CD8-positive, alpha-beta memory T cell (primary cell): ENCODE measurements at regions not wholly inside any gene's neighbourhood (a gene's known extent, or its start where the extent isn't known, plus 50 kb on each side); places are given as distances from the start of the nearest gene placed in this dataset.

Experiments
- CTCF ChIA-PET: fragments of 350-600 bp; sonication (Branson Sonifier 250); formaldehyde crosslinking; loops from one replicate; lab custom pipeline; 2021; ENCODE audit warnings: antibody characterized with exemption; lab: Charles Lee
- POLR2A ChIA-PET: fragments of 350-600 bp; sonication (Branson Sonifier 250); formaldehyde crosslinking; loops from one replicate; lab custom pipeline; 2021; ENCODE audit warnings: antibody characterized with exemption; lab: Charles Lee
- DNase-seq, 5 donors: peaks; one replicate each; pipeline versions ENCODE4 v3.0.0 to v3.0.0-alpha.2; 2020 to 2022; ENCODE audit warnings: mixed read lengths in 1 of 5
- H3K27ac ChIP-seq: one replicate; pipeline ENCODE4 v1.7.0; 2013; ENCODE audit warnings: low read depth, mild to moderate bottlenecking, low read length, moderate library complexity
- H3K27me3 ChIP-seq: 2 replicates; pipeline ENCODE4 v1.7.0; 2013; ENCODE audit warnings: low read length, mild to moderate bottlenecking; ENCODE audit not compliant: insufficient read depth, poor library complexity, severe bottlenecking
- H3K36me3 ChIP-seq: 2 replicates; pipeline ENCODE4 v1.7.0; 2013; ENCODE audit warnings: mild to moderate bottlenecking, low read length, moderate library complexity; ENCODE audit not compliant: insufficient read depth
- H3K4me1 ChIP-seq: 2 replicates; pipeline ENCODE4 v1.7.0; 2013; ENCODE audit warnings: mild to moderate bottlenecking, low read length, moderate library complexity; ENCODE audit not compliant: insufficient read depth
- H3K4me3 ChIP-seq: 2 replicates; pipeline ENCODE4 v1.7.0; 2013; ENCODE audit warnings: mild to moderate bottlenecking, low read length
- H3K9me3 ChIP-seq: 2 replicates; pipeline ENCODE4 v1.7.0; 2013; ENCODE audit warnings: mild to moderate bottlenecking, low read length
- H3K27ac Mint-ChIP-seq, 8 donors: one replicate each; pipeline ENCODE4 v1.8.0; 2020 to 2021; ENCODE audit warnings: mixed read lengths in 8 of 8, mild to moderate bottlenecking in 6 of 8, inconsistent platforms in 3 of 8, moderate library complexity in 3 of 8
- H3K27me3 Mint-ChIP-seq, 2 donors: one replicate each; pipeline ENCODE4 v1.8.0; 2020 to 2021; ENCODE audit warnings: mixed read lengths in 2 of 2, mild to moderate bottlenecking in 1 of 2, moderate library complexity in 1 of 2
- H3K36me3 Mint-ChIP-seq, 3 donors: one replicate each; pipeline ENCODE4 v1.8.0; 2020 to 2021; ENCODE audit warnings: mixed read lengths in 3 of 3, inconsistent platforms in 1 of 3, mild to moderate bottlenecking in 1 of 3
- H3K4me1 Mint-ChIP-seq, 3 donors: one replicate each; pipeline ENCODE4 v1.8.0; 2020 to 2021; ENCODE audit warnings: mixed read lengths in 3 of 3, inconsistent platforms in 1 of 3, mild to moderate bottlenecking in 1 of 3
- H3K4me3 Mint-ChIP-seq, 7 donors: one replicate each; pipeline ENCODE4 v1.8.0; 2020 to 2021; ENCODE audit warnings: mixed read lengths in 7 of 7, mild to moderate bottlenecking in 6 of 7, moderate library complexity in 4 of 7, inconsistent platforms in 2 of 7
- H3K9me3 Mint-ChIP-seq, 5 donors: one replicate each; pipeline ENCODE4 v1.8.0; 2020 to 2022; ENCODE audit warnings: mixed read lengths in 5 of 5, mild to moderate bottlenecking in 3 of 5, moderate library complexity in 2 of 5, inconsistent platforms in 1 of 5

DNA sequence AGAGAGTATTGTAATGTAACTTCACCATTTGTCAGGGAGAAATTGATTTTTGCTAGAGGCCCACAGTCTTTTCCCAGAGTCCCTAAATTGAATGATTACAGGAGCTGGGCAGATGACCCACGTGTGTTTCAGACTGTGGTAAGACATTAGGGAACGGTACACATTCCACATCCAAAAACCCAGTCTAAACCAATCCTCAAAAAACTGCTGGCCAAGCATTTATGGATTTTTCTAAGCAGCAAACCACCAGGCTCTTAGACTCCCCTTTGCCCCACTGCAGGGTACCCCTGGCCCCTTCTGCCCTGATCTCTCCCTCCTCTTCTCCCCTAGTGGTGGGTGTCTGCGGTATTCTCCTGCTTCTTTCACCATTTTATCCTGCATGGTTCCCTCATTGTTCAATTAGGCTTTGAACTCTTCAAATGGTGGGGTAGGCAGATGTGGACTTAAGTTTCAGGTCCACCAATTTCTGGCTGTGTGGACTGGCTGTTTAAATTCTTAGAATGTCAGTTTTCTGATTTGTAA is 135.5 kb upstream of the SORCS3 start:
- Mint-ChIP-seq H3K4me1 (no peaks in the 10 kb centered on the region), H3K36me3 (no peaks in the 10 kb centered on the region), H3K9me3 (no peaks in the 10 kb centered on the region), H3K4me3 (no peak overlapping the region), H3K27me3 (peaks cover 12 to 44% of the 10 kb centered on the region in 2 donors), H3K27ac (no peak overlapping the region)
- Histone ChIP-seq H3K4me3 (no peak overlapping the region), H3K4me1 (no peaks in the 10 kb centered on the region), H3K27ac (no peak overlapping the region), H3K9me3 (no peaks in the 10 kb centered on the region), H3K27me3 (peaks cover 4% of the 10 kb centered on the region), H3K36me3 (no peaks in the 10 kb centered on the region)
- ChIA-PET CTCF (no interaction called here), POLR2A (no interaction called here)
- no peak for DNase-seq

DNA sequence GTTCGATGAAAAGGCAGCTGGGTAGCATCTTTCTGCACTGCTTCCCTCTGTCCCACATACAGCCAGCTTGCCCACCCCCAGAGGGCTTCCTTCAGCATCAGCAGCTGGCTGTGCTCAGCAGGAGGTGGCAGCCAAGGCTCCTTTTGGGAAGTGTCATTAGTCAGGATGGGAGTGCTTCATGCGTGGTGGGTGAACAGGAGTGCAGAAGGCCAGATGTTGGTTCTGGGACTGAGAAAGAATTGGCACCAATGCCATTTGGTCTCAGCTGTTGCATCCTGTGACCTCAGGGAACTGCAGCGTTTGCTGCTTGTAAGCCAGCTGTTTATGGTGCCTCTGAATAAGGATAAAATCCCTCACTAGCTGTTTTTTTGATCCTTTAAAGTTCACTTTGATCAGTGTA is 131.1 kb upstream of the SORCS3 start:
- DNase-seq = no peak
- Histone ChIP-seq H3K9me3 (no peaks in the 10 kb centered on the region), H3K4me3 (no peak overlapping the region), H3K27ac (no peak overlapping the region), H3K27me3 (no peaks in the 10 kb centered on the region), H3K4me1 (no peaks in the 10 kb centered on the region), H3K36me3 (no peaks in the 10 kb centered on the region)
- POLR2A ChIA-PET = no interaction called here
- CTCF ChIA-PET = no interaction called here
- no peak overlapping the region for H3K27ac Mint-ChIP-seq
- H3K27me3 Mint-ChIP-seq = peaks cover 13 to 25% of the 10 kb centered on the region in 2 donors
- no peaks in the 10 kb centered on the region for H3K36me3 Mint-ChIP-seq
- no peak overlapping the region for H3K4me3 Mint-ChIP-seq
- no peaks in the 10 kb centered on the region for H3K9me3 Mint-ChIP-seq
- no peaks in the 10 kb centered on the region for H3K4me1 Mint-ChIP-seq

DNA sequence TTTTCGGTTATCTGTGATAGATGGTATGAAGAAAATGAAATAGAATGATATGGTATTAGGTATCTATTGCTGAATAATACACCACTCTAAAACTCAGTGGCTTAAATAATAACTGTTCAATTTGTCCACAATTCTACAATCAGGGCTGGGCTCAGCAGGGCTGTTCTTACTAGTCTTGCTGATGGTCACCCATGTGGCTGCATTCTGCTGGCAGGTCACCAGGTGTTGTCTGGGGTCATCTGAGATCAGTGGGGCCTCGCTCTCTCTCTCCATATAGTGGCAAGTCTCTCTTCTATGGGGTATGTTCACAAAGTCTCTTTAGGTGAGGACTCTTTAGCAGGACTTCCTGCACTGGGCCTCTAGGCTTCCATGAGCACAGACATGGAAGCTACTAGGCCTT is 130.4 kb upstream of the SORCS3 start:
- POLR2A ChIA-PET = no interaction called here
- Mint-ChIP-seq H3K9me3 (no peaks in the 10 kb centered on the region), H3K4me1 (no peaks in the 10 kb centered on the region), H3K27me3 (peaks cover 13 to 27% of the 10 kb centered on the region in 2 donors), H3K4me3 (no peak overlapping the region), H3K27ac (no peak overlapping the region), H3K36me3 (no peaks in the 10 kb centered on the region)
- CTCF ChIA-PET = no interaction called here
- H3K9me3 ChIP-seq = no peaks in the 10 kb centered on the region
- H3K27ac ChIP-seq = no peak overlapping the region
- DNase-seq = no peak
- H3K4me3 ChIP-seq = no peak overlapping the region
- H3K36me3 ChIP-seq = no peaks in the 10 kb centered on the region
- H3K4me1 ChIP-seq = no peaks in the 10 kb centered on the region
- H3K27me3 ChIP-seq = no peaks in the 10 kb centered on the region

DNA sequence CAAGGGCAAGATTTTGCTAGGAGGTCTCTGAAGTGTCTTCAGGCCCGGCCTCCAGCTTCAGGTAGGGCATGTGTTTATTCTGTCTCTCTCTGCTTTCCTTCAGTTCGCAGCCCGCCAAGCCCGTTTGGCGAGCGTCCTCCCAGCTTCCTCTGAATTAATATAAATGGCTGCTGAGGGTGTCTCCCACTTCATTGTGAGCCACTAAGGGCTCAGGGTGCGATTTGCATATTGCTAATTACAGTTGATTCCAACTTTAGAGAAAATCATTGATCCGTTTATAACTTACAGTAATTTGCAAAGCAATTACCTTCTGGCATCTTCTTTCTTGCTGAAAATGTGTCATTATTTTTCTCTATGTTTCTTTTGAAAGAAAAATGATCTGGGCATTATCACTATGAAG is 128.3 kb upstream of the SORCS3 start:
- Mint-ChIP-seq H3K27ac (no peak overlapping the region), H3K4me3 (no peak overlapping the region)
- CTCF ChIA-PET = no interaction called here

DNA sequence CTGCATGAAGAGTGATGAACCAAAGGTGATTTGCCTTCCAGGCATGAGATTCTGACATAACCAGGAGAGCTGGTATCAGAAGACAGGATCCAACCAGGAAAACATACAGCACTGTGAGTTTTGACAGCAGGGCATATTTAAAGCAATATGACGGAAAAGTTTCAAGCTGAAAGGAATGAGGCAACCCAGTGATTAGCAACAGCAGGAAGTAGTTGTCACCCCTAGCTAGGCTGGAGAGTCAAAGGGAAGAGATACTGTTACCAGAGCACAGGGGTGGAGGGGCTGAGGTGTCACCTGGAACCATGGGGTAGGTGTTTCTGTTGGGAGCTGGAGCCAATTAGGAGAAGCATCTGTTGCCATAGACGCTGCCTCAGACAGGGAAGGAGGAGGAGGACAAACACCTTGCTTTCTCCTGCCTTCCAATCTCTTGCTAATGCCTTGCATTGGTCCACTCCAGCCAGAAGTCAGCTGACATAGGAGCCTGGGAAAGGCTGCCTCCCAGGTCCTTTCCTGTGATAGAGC is 125.4 kb upstream of the SORCS3 start:
- POLR2A ChIA-PET = no interaction called here
- Histone ChIP-seq H3K4me3 (no peak overlapping the region), H3K36me3 (no peaks in the 10 kb centered on the region), H3K27ac (no peak overlapping the region), H3K9me3 (no peaks in the 10 kb centered on the region), H3K27me3 (no peaks in the 10 kb centered on the region), H3K4me1 (no peaks in the 10 kb centered on the region)
- Mint-ChIP-seq H3K4me1 (no peaks in the 10 kb centered on the region), H3K27me3 (peaks cover 10 to 31% of the 10 kb centered on the region in 2 donors), H3K9me3 (no peaks in the 10 kb centered on the region), H3K27ac (no peak overlapping the region), H3K36me3 (no peaks in the 10 kb centered on the region), H3K4me3 (no peak overlapping the region)
- DNase-seq = no peak
- CTCF ChIA-PET = no interaction called here

More for the DNA sequence above, 128.3 kb upstream of the SORCS3 start:
- Histone ChIP-seq H3K4me3 (no peak overlapping the region), H3K4me1 (no peaks in the 10 kb centered on the region), H3K36me3 (no peaks in the 10 kb centered on the region), H3K9me3 (no peaks in the 10 kb centered on the region), H3K27ac (no peak overlapping the region), H3K27me3 (no peaks in the 10 kb centered on the region)
- no peaks in the 10 kb centered on the region for H3K4me1 Mint-ChIP-seq
- H3K27me3 Mint-ChIP-seq = peaks cover 12 to 29% of the 10 kb centered on the region in 2 donors
- POLR2A ChIA-PET = no interaction called here
- H3K36me3 Mint-ChIP-seq = no peaks in the 10 kb centered on the region
- no peaks in the 10 kb centered on the region for H3K9me3 Mint-ChIP-seq
- no peak for DNase-seq

DNA sequence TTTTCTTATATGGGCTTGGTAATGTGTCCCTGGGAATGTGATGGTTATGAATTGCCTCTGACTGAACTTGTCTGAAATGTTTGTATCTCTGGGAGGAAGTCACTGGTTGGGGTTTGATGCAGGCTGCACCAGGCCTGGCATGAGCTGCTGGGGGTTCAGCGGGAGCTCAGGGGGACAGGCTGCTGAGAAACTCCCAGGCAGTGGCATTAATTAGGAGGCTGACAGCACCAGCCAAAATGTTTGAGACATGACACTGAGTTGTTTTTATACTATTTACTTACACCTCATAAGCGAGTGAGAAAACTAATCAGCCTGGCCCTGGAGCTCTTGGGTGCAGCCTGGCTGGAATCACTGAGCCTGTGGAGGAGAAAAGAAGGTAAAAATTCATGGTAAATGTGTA is 124.1 kb upstream of the SORCS3 start:
- H3K27me3 ChIP-seq = no peaks in the 10 kb centered on the region
- H3K4me3 ChIP-seq = no peak overlapping the region
- no peaks in the 10 kb centered on the region for H3K9me3 ChIP-seq
- H3K4me1 ChIP-seq = no peaks in the 10 kb centered on the region
- Mint-ChIP-seq H3K4me1 (no peaks in the 10 kb centered on the region), H3K4me3 (no peak overlapping the region), H3K36me3 (no peaks in the 10 kb centered on the region), H3K27ac (no peak overlapping the region), H3K9me3 (no peaks in the 10 kb centered on the region), H3K27me3 (peaks cover 10 to 31% of the 10 kb centered on the region in 2 donors)
- no peak for DNase-seq
- H3K27ac ChIP-seq = no peak overlapping the region
- ChIA-PET POLR2A (no interaction called here), CTCF (no interaction called here)
- H3K36me3 ChIP-seq = no peaks in the 10 kb centered on the region

DNA sequence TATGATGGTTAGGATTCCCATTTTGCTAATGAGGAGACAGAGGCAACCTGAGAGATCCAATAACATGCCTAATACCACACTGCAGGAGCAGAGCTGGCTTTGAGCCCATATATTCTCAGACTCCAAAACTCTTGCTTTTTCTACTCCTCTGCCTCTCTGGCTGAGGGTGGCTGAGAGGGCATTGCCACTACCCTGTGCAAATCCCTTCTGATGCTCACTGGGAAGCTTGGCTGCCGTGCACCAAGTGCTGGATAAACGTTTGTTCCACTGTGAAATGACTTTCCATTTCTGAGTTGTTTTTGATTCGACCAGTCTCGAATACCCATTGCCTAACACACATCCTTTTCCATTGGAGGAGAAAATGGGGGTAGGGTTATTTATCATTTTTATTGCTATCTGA is 123.1 kb upstream of the SORCS3 start:
- Mint-ChIP-seq H3K27me3 (peaks cover 8 to 31% of the 10 kb centered on the region in 2 donors), H3K4me3 (no peak overlapping the region), H3K9me3 (no peaks in the 10 kb centered on the region), H3K4me1 (no peaks in the 10 kb centered on the region), H3K36me3 (no peaks in the 10 kb centered on the region), H3K27ac (no peak overlapping the region)
- ChIA-PET CTCF (no interaction called here), POLR2A (no interaction called here)
- Histone ChIP-seq H3K27me3 (no peaks in the 10 kb centered on the region), H3K4me3 (no peak overlapping the region), H3K27ac (no peak overlapping the region), H3K9me3 (no peaks in the 10 kb centered on the region), H3K36me3 (no peaks in the 10 kb centered on the region), H3K4me1 (no peaks in the 10 kb centered on the region)
- no peak for DNase-seq

DNA sequence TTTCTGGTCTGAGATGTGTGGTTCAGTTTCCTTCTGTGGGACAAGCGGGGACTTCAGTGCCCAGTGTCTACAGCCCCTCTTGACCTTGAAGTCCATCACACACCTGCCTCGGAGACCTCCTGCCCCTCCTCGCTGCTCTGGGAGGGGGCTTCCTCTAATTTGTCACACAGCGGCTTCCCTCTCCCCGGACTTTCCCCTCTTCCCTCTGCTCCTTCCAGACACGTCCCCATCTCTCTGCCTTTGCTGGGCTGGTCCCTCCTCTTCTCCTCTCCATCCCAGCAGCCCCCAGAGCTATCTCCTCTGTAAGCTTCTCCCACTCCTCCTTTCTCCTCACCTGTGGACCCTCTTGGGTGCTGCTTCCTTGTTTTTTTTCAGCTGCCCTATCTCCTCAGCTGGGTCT is 122.2 kb upstream of the SORCS3 start:
- H3K27me3 ChIP-seq = no peaks in the 10 kb centered on the region
- ChIA-PET CTCF (no interaction called here), POLR2A (no interaction called here)
- no peak overlapping the region for H3K27ac ChIP-seq
- no peak for DNase-seq
- no peak overlapping the region for H3K27ac Mint-ChIP-seq
- H3K9me3 Mint-ChIP-seq = no peaks in the 10 kb centered on the region
- H3K36me3 ChIP-seq = no peaks in the 10 kb centered on the region
- no peaks in the 10 kb centered on the region for H3K9me3 ChIP-seq
- H3K36me3 Mint-ChIP-seq = no peaks in the 10 kb centered on the region
- H3K4me1 ChIP-seq = no peaks in the 10 kb centered on the region
- no peak overlapping the region for H3K4me3 ChIP-seq
- peaks cover 8 to 40% of the 10 kb centered on the region in 2 donors for H3K27me3 Mint-ChIP-seq
- no peaks in the 10 kb centered on the region for H3K4me1 Mint-ChIP-seq
- H3K4me3 Mint-ChIP-seq = no peak overlapping the region

DNA sequence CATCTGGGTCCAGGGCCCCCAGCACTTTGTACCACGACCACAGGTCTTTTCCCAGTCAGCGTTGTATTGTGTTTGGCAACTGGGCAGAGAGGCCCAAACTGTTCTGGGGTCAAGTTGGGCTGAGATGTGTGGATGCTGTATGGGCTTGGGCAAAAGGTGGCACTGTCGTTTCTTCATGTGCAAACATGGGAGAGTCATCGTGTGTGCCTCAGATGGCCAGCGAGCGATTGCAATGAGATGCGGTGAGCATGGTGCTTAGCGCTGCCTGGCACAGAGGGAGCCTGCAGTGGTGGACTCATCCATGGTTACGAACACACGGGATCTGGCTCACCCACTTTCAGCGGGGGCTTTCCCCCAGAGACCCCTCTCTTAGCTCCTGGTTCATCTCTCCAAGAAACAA is 120.4 kb upstream of the SORCS3 start:
- ChIA-PET POLR2A (no interaction called here), CTCF (no interaction called here)
- Mint-ChIP-seq H3K36me3 (no peaks in the 10 kb centered on the region), H3K27ac (no peak overlapping the region), H3K4me1 (no peaks in the 10 kb centered on the region), H3K4me3 (no peak overlapping the region), H3K27me3 (peaks cover 9 to 43% of the 10 kb centered on the region in 2 donors), H3K9me3 (no peaks in the 10 kb centered on the region)
- no peak for DNase-seq
- no peaks in the 10 kb centered on the region for H3K36me3 ChIP-seq
- H3K27ac ChIP-seq = no peak overlapping the region
- H3K9me3 ChIP-seq = no peaks in the 10 kb centered on the region
- no peaks in the 10 kb centered on the region for H3K27me3 ChIP-seq
- no peaks in the 10 kb centered on the region for H3K4me1 ChIP-seq
- no peak overlapping the region for H3K4me3 ChIP-seq
